ENCODE measurements at regions not wholly inside any gene's neighbourhood (a gene's known extent, or its start where the extent isn't known, plus 50 kb on each side); places are given as distances from the start of the nearest gene placed in this dataset.

- DNase-seq = peak; percentile 86
These were observed 219.0 kb downstream of the SH3BP4 start for GRCh38 chr2:235170536-235171521.

- peak; percentile 89 for DNase-seq
These were observed 219.8 kb downstream of the SH3BP4 start for GRCh38 chr2:235171550-235172031.

- DNase-seq = no peak
These were observed 228.8 kb downstream of the SH3BP4 start for GRCh38 chr2:235180642-235181041.

GRCh38 chr2:235183786-235184185, 232.0 kb downstream of the SH3BP4 start:
- peak; percentile 44 for DNase-seq

- DNase-seq = no peak
These were observed 236.0 kb downstream of the SH3BP4 start for GRCh38 chr2:235187806-235188205.

GRCh38 chr2:235191486-235191885, 239.7 kb downstream of the SH3BP4 start:
- no peak for DNase-seq

- DNase-seq = no peak
These were observed 240.2 kb downstream of the SH3BP4 start for GRCh38 chr2:235191978-235192377.

- no peak for DNase-seq
These were observed 242.5 kb downstream of the SH3BP4 start for GRCh38 chr2:235194351-235194750.

GRCh38 chr2:235194836-235195235, 243.0 kb downstream of the SH3BP4 start:
- no peak for DNase-seq

- DNase-seq = no peak
These were observed 244.1 kb downstream of the SH3BP4 start for GRCh38 chr2:235195921-235196320.

- no peak for DNase-seq
These were observed 247.3 kb downstream of the SH3BP4 start for GRCh38 chr2:235199128-235199527.

GRCh38 chr2:235200216-235200615, 248.4 kb downstream of the SH3BP4 start:
- DNase-seq = no peak

- no peak for DNase-seq
These were observed 249.9 kb downstream of the SH3BP4 start for GRCh38 chr2:235201756-235202155.

- DNase-seq = no peak
These were observed 253.1 kb downstream of the SH3BP4 start for GRCh38 chr2:235204948-235205347.

GRCh38 chr2:235206399-235206798, 254.6 kb downstream of the SH3BP4 start:
- DNase-seq = no peak

- no peak for DNase-seq
These were observed 255.3 kb downstream of the SH3BP4 start for GRCh38 chr2:235206980-235207579.

GRCh38 chr2:235211056-235211455, 259.2 kb downstream of the SH3BP4 start:
- DNase-seq = no peak

- DNase-seq = no peak
These were observed 260.8 kb downstream of the SH3BP4 start for GRCh38 chr2:235212501-235213158.

GRCh38 chr2:235215248-235215647, 263.4 kb downstream of the SH3BP4 start:
- no peak for DNase-seq

GRCh38 chr2:235216901-235217300, 265.1 kb downstream of the SH3BP4 start:
- peak; percentile 51 for DNase-seq

- peak; percentile 46 for DNase-seq
These were observed 266.0 kb downstream of the SH3BP4 start for GRCh38 chr2:235217846-235218245.

GRCh38 chr2:235218486-235218907, 266.7 kb downstream of the SH3BP4 start:
- no peak for DNase-seq

- DNase-seq = no peak
These were observed 267.2 kb downstream of the SH3BP4 start for GRCh38 chr2:235219048-235219447.

Measured in fibroblast of upper back skin (primary cell).